Esophagus squamous epithelium (tissue), 4 donors: ENCODE measurements at regions not wholly inside any gene's neighbourhood (a gene's known extent, or its start where the extent isn't known, plus 50 kb on each side); places are given as distances from the start of the nearest gene placed in this dataset.

Experiments
- CTCF ChIP-seq, 6 experiments: fragments of 450-650 bp in 4 of 6; fragments of 200-600 bp in 2 of 6; sonication (generic) in 2 of 6; IDR thresholded peaks; one replicate each; pipeline ENCODE4 v1.5.1; 2016 to 2019; ENCODE audit warnings: antibody characterized with exemption in 6 of 6, mild to moderate bottlenecking in 4 of 6, moderate library complexity in 4 of 6
- POLR2A ChIP-seq, 4 donors: fragments of 450-650 bp; IDR thresholded peaks; one replicate each; pipeline ENCODE4 v1.6.1; 2017; ENCODE audit warnings: antibody characterized with exemption in 4 of 4, mild to moderate bottlenecking in 4 of 4, moderate library complexity in 3 of 4

- TF ChIP-seq CTCF (IDR thresholded peaks at IDR 0.05) (no peak), POLR2A (IDR thresholded peaks at IDR 0.05) (no peak)
Measured at GRCh38 chr7:125833839-125834238, 904.2 kb upstream of the POT1 start.
